ENCODE measurements at regions not wholly inside any gene's neighbourhood (a gene's known extent, or its start where the extent isn't known, plus 50 kb on each side); places are given as distances from the start of the nearest gene placed in this dataset.

DNA sequence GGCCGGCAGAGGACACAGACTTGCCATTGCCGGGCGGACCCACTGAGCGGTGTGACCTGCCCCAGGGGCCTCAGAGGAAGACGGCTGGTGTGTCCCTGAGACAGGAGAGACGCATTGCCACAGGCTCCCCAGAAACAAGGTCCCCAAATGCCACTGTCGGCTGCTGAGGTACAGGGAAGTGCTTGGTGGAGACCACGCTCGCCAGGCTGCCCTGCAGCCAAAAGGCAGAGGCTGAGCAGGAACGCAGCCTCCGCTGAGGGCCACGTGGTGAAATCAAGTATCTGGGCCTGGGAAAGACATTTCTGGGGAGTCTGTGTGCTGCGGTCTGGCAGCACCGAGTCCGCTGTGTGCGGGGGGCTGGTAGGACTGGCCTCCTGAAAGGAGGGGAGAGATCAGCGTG, 794.9 kb downstream of the BRD1 start:
- no peak overlapping the region for H3K4me2 ChIP-seq (ENCODE audit: low read depth, low read length)
- TF ChIP-seq, protein P1, sequence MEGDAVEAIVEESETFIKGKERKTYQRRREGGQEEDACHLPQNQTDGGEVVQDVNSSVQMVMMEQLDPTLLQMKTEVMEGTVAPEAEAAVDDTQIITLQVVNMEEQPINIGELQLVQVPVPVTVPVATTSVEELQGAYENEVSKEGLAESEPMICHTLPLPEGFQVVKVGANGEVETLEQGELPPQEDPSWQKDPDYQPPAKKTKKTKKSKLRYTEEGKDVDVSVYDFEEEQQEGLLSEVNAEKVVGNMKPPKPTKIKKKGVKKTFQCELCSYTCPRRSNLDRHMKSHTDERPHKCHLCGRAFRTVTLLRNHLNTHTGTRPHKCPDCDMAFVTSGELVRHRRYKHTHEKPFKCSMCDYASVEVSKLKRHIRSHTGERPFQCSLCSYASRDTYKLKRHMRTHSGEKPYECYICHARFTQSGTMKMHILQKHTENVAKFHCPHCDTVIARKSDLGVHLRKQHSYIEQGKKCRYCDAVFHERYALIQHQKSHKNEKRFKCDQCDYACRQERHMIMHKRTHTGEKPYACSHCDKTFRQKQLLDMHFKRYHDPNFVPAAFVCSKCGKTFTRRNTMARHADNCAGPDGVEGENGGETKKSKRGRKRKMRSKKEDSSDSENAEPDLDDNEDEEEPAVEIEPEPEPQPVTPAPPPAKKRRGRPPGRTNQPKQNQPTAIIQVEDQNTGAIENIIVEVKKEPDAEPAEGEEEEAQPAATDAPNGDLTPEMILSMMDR (IDR thresholded peaks at IDR 0.05; ENCODE audit: low read length): no peak
- no peak for TF ChIP-seq EZH2 (optimal IDR thresholded peaks at IDR 0.05; ENCODE audit: low read depth, low read length)
- TF ChIP-seq EZH2phosphoT487 (IDR thresholded peaks at IDR 0.05; ENCODE audit: low read length): no peak
- H3K4me1 ChIP-seq (ENCODE audit: low read length): no peaks in the 10 kb centered on the region
- H3K79me2 ChIP-seq (ENCODE audit: low read length): no peaks in the 10 kb centered on the region
- H2AFZ ChIP-seq (ENCODE audit: low read length): no peak overlapping the region
- no peaks in the 10 kb centered on the region for H4K20me1 ChIP-seq (ENCODE audit: insufficient read depth, low read length)
- H3F3A ChIP-seq (ENCODE audit: insufficient read depth, low read length): no peaks in the 10 kb centered on the region
- H3K9me3 ChIP-seq (replicated peaks; ENCODE audit: insufficient read depth, low read length): no peaks in the 10 kb centered on the region
- no peak overlapping the region for H3K9ac ChIP-seq (ENCODE audit: low read length)
- H3K27ac ChIP-seq (ENCODE audit: low read length): no peak overlapping the region
- no peak for DNase-seq
- H3K9me2 ChIP-seq (replicated peaks; ENCODE audit: insufficient read depth, low read length): no peaks in the 10 kb centered on the region
- H3K4me3 ChIP-seq (ENCODE audit: low read length): no peak overlapping the region
- no peaks in the 10 kb centered on the region for H3K36me3 ChIP-seq (replicated peaks; ENCODE audit: insufficient read depth, low read length)
- H3K27me3 ChIP-seq (replicated peaks; ENCODE audit: insufficient read depth, low read length): peaks cover 57% of the 10 kb centered on the region

DNA sequence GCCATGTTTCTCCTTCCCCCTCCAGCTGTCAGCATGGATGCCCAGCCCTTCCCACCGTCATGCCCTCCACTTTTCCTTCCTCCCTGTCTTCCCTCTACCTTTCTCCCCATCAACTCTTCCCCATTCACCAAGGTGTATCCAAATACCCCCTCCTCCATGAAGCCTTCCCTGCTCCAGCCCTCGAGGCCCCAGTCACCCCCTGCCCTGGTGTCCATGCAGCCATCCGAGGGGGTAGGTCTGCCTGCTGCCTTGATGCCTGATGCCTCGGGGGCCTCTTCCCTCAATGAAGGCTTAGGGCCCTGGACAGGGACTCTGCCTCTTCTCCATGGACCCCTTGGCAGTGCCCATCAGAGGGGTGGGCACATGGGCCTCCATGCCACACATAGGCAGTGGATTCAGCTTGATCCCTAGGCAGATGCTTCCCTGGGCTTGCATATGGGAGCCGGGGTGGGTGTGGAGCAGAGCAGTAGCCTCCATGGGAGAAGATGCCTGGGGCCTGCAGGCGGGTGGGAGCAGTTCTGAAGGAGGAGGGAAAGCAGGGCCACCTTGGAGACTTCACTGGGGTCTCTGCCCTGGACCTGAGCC, 795.8 kb downstream of the BRD1 start:
- no peak for DNase-seq
- H3K36me3 ChIP-seq (replicated peaks; ENCODE audit: insufficient read depth, low read length): no peaks in the 10 kb centered on the region
- no peak overlapping the region for H3K4me2 ChIP-seq (ENCODE audit: low read depth, low read length)
- H3F3A ChIP-seq (ENCODE audit: insufficient read depth, low read length): no peaks in the 10 kb centered on the region
- H4K20me1 ChIP-seq (ENCODE audit: insufficient read depth, low read length): no peaks in the 10 kb centered on the region
- TF ChIP-seq EZH2phosphoT487 (IDR thresholded peaks at IDR 0.05; ENCODE audit: low read length): no peak
- no peak for TF ChIP-seq EZH2 (optimal IDR thresholded peaks at IDR 0.05; ENCODE audit: low read depth, low read length)
- TF ChIP-seq, protein P1 (IDR thresholded peaks at IDR 0.05; ENCODE audit: low read length): no peak
- no peak overlapping the region for H3K4me3 ChIP-seq (ENCODE audit: low read length)
- no peaks in the 10 kb centered on the region for H3K9me2 ChIP-seq (replicated peaks; ENCODE audit: insufficient read depth, low read length)
- no peaks in the 10 kb centered on the region for H3K79me2 ChIP-seq (ENCODE audit: low read length)
- H3K9ac ChIP-seq (ENCODE audit: low read length): no peak overlapping the region
- H3K4me1 ChIP-seq (ENCODE audit: low read length): no peaks in the 10 kb centered on the region
- no peaks in the 10 kb centered on the region for H3K9me3 ChIP-seq (replicated peaks; ENCODE audit: insufficient read depth, low read length)
- H2AFZ ChIP-seq (ENCODE audit: low read length): no peak overlapping the region
- H3K27ac ChIP-seq (ENCODE audit: low read length): no peak overlapping the region
- peaks cover 64% of the 10 kb centered on the region for H3K27me3 ChIP-seq (replicated peaks; ENCODE audit: insufficient read depth, low read length)

DNA sequence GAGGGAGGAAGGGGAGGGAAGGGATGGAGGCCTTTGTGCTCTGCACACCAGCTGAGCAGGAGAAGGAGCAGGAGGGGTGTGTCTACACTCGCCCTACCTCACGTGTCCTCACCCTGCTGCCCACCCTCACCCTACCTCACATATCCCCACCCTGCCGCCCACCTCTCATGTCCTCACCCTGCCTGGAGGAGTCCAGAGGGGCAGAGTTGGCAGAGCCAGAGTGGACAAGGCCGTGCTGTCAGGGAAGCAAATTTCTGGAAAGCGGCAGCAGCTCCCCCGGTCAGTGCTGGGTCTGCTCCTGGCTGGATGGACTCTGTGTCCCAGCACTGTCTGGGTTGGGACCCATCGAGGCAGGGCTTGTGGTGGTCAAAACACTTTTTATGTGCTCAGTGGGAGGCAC, 799.6 kb downstream of the BRD1 start:
- no peaks in the 10 kb centered on the region for H4K20me1 ChIP-seq (ENCODE audit: insufficient read depth, low read length)
- H3K36me3 ChIP-seq (replicated peaks; ENCODE audit: insufficient read depth, low read length): no peaks in the 10 kb centered on the region
- TF ChIP-seq EZH2 (optimal IDR thresholded peaks at IDR 0.05; ENCODE audit: low read depth, low read length) (no peak), EZH2phosphoT487 (IDR thresholded peaks at IDR 0.05; ENCODE audit: low read length) (no peak)
- TF ChIP-seq, protein P1 (IDR thresholded peaks at IDR 0.05; ENCODE audit: low read length): no peak
- H3K79me2 ChIP-seq (ENCODE audit: low read length): no peaks in the 10 kb centered on the region
- no peak overlapping the region for H2AFZ ChIP-seq (ENCODE audit: low read length)
- no peaks in the 10 kb centered on the region for H3F3A ChIP-seq (ENCODE audit: insufficient read depth, low read length)
- H3K4me3 ChIP-seq (ENCODE audit: low read length): no peak overlapping the region
- no peaks in the 10 kb centered on the region for H3K9me2 ChIP-seq (replicated peaks; ENCODE audit: insufficient read depth, low read length)
- H3K9me3 ChIP-seq (replicated peaks; ENCODE audit: insufficient read depth, low read length): no peaks in the 10 kb centered on the region
- H3K9ac ChIP-seq (ENCODE audit: low read length): no peak overlapping the region
- peaks cover 63% of the 10 kb centered on the region for H3K27me3 ChIP-seq (replicated peaks; ENCODE audit: insufficient read depth, low read length)
- H3K4me1 ChIP-seq (ENCODE audit: low read length): no peaks in the 10 kb centered on the region
- H3K4me2 ChIP-seq (ENCODE audit: low read depth, low read length): no peak overlapping the region
- no peak for DNase-seq
- no peak overlapping the region for H3K27ac ChIP-seq (ENCODE audit: low read length)

All from MM.1S (cell line).